ENCODE measurements at regions not wholly inside any gene's neighbourhood (a gene's known extent, or its start where the extent isn't known, plus 50 kb on each side); places are given as distances from the start of the nearest gene placed in this dataset.

DNA sequence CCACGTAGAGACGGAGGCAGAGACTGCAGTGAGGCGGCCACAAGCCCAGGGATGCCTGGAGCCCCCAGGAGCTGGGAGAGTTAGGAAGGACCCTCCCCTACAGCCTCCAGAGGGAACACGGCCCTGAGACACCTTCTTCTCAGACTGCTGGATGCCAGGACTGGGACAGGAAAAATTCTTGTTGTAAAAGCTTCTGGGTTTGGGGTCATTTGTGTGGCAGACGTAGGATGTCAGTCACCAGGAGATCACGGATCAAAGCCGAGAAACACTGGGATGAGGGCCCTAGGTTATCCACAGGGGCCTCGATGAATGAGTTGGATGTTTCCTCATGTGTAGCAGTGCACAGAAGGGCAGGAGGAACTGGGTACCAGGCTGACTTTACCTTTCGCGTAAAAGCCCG lies 163.7 kb downstream of the SHOX start:
- Histone ChIP-seq H3K4me1 (replicated peaks in 1 of 2) (no peaks in the 10 kb centered on the region), H3K4me3 (no peak overlapping the region), H3K9me3 (replicated peaks in 1 of 3) (no peaks in the 10 kb centered on the region), H3K27ac (no peak overlapping the region), H3K27me3 (peaks cover 10% of the 10 kb centered on the region), H3K36me3 (replicated peaks in 1 of 2) (no peaks in the 10 kb centered on the region)
- DNase-seq = peak in 1 of 7 donors; percentile 14
- TF ChIP-seq, protein P1, sequence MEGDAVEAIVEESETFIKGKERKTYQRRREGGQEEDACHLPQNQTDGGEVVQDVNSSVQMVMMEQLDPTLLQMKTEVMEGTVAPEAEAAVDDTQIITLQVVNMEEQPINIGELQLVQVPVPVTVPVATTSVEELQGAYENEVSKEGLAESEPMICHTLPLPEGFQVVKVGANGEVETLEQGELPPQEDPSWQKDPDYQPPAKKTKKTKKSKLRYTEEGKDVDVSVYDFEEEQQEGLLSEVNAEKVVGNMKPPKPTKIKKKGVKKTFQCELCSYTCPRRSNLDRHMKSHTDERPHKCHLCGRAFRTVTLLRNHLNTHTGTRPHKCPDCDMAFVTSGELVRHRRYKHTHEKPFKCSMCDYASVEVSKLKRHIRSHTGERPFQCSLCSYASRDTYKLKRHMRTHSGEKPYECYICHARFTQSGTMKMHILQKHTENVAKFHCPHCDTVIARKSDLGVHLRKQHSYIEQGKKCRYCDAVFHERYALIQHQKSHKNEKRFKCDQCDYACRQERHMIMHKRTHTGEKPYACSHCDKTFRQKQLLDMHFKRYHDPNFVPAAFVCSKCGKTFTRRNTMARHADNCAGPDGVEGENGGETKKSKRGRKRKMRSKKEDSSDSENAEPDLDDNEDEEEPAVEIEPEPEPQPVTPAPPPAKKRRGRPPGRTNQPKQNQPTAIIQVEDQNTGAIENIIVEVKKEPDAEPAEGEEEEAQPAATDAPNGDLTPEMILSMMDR (IDR thresholded peaks at IDR 0.05) = no peak
- TF ChIP-seq POLR2A (IDR thresholded peaks at IDR 0.05) = no peak
- 74 to 82% (median 77%) methylated on average over 11 of the region's 11 CpGs for WGBS, 4 donors
- intact Hi-C loops (cut with DNase I) = no loop called here

- intact Hi-C loops (cut with DNase I) = no loop called here
- Histone ChIP-seq H3K4me3 (no peak overlapping the region), H3K9me3 (replicated peaks in 1 of 3) (no peaks in the 10 kb centered on the region), H3K4me1 (replicated peaks in 1 of 2) (no peaks in the 10 kb centered on the region), H3K27me3 (peaks cover 13% of the 10 kb centered on the region), H3K36me3 (replicated peaks in 1 of 2) (no peaks in the 10 kb centered on the region), H3K27ac (no peak overlapping the region)
- TF ChIP-seq, protein P1 (IDR thresholded peaks at IDR 0.05) = no peak
- 70 to 74% (median 71%) methylated on average over 24 of the region's 24 CpGs for WGBS, 4 donors
- DNase-seq = peak in 1 of 7 donors; percentile 2
These were observed 162.7 kb downstream of the SHOX start for GRCh38 chrX:793216-793770.

- 13 to 18% (median 17%) methylated on average over 14 of the region's 14 CpGs for WGBS, 4 donors
- DNase-seq = peak in 1 of 7 donors; percentile 4
- H3K4me1 ChIP-seq (replicated peaks in 1 of 2) = no peaks in the 10 kb centered on the region
- H3K27me3 ChIP-seq = peaks cover 13% of the 10 kb centered on the region
- no peak overlapping the region for H3K27ac ChIP-seq
- intact Hi-C loops (cut with DNase I) = no loop called here
- H3K4me3 ChIP-seq = no peak overlapping the region
- no peak for TF ChIP-seq POLR2A (IDR thresholded peaks at IDR 0.05)
- TF ChIP-seq, protein P1 (IDR thresholded peaks at IDR 0.05) = no peak
- H3K9me3 ChIP-seq (replicated peaks in 1 of 3) = no peaks in the 10 kb centered on the region
- no peaks in the 10 kb centered on the region for H3K36me3 ChIP-seq (replicated peaks in 1 of 2)
These were observed 161.0 kb downstream of the SHOX start for GRCh38 chrX:791479-792034.

DNA sequence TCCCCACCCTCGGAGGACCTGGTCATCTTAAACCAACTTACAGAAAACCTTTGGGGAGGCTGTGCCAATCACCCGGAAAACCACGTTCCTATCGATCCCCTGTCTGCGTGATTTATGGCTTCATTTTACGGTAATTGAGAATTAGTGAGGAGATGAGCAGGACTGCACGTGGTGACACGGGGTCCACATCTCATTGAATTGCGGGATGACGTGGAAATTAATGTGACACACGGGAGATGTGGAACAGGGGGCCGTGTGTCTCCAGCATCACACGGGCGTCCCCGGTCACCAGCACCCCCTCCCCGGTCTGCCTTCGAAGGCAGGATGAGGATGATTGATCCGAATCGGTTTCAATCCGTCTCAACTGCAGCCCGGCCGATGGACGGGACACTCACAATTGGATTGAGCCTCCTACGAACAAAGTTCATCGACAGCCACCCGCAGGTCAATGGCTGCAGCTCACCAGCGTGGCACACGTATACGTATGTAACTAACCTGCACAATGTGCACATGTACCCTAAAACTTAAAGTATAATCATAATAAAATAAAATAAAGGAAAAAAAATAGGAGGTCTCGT lies 160.3 kb downstream of the SHOX start:
- TF ChIP-seq POLR2A (IDR thresholded peaks at IDR 0.05) = no peak
- TF ChIP-seq, protein P1 (IDR thresholded peaks at IDR 0.05) = no peak
- Histone ChIP-seq H3K27ac (no peak overlapping the region), H3K27me3 (peaks cover 13% of the 10 kb centered on the region), H3K4me3 (no peak overlapping the region), H3K36me3 (replicated peaks in 1 of 2) (no peaks in the 10 kb centered on the region), H3K9me3 (replicated peaks in 1 of 3) (no peaks in the 10 kb centered on the region), H3K4me1 (replicated peaks in 1 of 2) (no peaks in the 10 kb centered on the region)
- intact Hi-C loops (cut with DNase I) = no loop called here
- peak in 1 of 7 donors; percentile 13 for DNase-seq
- WGBS, 4 donors = 7 to 12% (median 9%) methylated on average over 18 to 30 of the region's 30 CpGs

Measured in adrenal gland (tissue), 9 donors.